ES-I3 (cell line): ENCODE measurements at regions not wholly inside any gene's neighbourhood (a gene's known extent, or its start where the extent isn't known, plus 50 kb on each side); places are given as distances from the start of the nearest gene placed in this dataset.

ENCODE experiments used
- H3K36me3 ChIP-seq: 2 replicates; pipeline ENCODE4 v1.6.1; 2013; ENCODE audit warnings: mild to moderate bottlenecking, low read length, control low read depth, moderate library complexity; ENCODE audit not compliant: insufficient read depth
- H3K4me1 ChIP-seq: 2 replicates; pipeline ENCODE4 v1.6.1; 2013; ENCODE audit warnings: mild to moderate bottlenecking, control low read depth, low read length; ENCODE audit not compliant: insufficient read depth
- H3K9ac ChIP-seq: 2 replicates; pipeline ENCODE4 v1.6.1; 2013; ENCODE audit warnings: low read depth, mild to moderate bottlenecking, low read length, moderate library complexity
- H3K9me3 ChIP-seq: 2 replicates; pipeline ENCODE4 v1.6.1; 2013; ENCODE audit warnings: mild to moderate bottlenecking, low read length, moderate library complexity; ENCODE audit not compliant: control insufficient read depth, insufficient read depth

GRCh38 chr6:170101281-170102035, 189.4 kb downstream of the DLL1 start:
- H3K4me1 ChIP-seq, result no peaks in the 10 kb centered on the region
- no peaks in the 10 kb centered on the region for H3K9me3 ChIP-seq
- no peak overlapping the region for H3K9ac ChIP-seq
- H3K36me3 ChIP-seq, result no peaks in the 10 kb centered on the region

- Histone ChIP-seq H3K9ac (no peak overlapping the region), H3K36me3 (no peaks in the 10 kb centered on the region), H3K9me3 (no peaks in the 10 kb centered on the region), H3K4me1 (no peaks in the 10 kb centered on the region)
These were observed 190.8 kb downstream of the DLL1 start for GRCh38 chr6:170100046-170100445.

DNA sequence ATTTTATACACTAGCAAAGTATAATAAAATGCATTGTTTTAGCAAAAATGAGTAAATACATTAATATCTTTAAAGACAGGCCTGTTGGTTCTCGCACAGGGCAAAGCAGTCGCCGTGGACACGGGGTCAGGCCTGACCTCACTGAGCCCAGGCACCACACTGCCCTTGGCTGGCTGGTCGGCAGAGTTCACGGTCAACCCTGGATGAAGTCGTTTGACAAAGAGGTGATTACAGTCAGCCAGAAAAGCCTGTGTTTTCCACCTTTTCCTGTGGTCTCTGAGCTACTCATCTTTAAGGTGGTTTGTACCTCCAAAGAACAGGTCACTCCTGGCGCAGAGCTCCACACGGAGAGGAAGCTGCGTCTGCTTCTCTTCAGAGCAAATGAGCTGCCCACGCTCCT, 191.5 kb downstream of the DLL1 start:
- Histone ChIP-seq H3K9me3 (no peaks in the 10 kb centered on the region), H3K4me1 (no peaks in the 10 kb centered on the region), H3K9ac (no peak overlapping the region), H3K36me3 (no peaks in the 10 kb centered on the region)

DNA sequence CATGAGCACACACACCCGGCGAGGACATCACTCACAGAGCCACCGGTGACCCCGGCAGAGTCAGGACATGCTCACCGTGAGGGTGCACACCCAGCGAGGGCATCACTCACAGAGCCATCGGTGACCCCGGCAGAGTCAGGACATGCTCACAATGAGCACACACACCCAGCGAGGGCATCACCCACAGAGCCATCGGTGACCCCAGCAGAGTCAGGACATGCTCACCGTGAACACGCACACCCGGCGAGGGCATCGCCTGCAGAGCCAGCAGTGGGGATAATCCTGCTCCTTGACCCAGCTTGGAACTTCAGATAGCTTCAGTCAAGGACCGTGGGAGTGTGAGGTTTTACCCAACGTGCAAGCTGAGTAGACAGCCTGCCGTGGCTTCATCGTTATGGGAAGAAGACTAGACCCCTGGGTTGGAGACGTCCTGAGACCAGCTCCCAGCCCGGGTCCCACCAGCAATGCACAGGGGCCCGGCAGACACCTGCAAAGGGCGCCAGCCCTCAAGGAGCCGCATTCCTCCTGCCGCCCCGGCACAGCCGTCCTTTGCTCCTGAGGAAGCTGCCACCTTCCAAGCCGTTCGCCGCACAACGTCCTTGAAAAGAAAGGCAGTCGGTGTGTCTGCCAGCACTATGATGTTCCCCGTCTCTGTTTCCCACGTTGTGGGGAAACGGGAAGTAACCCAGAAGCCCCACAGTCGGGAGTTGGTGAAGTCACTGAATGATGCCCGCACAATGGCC, 192.3 kb downstream of the DLL1 start:
- Histone ChIP-seq H3K4me1 (no peaks in the 10 kb centered on the region), H3K9ac (no peak overlapping the region), H3K9me3 (no peaks in the 10 kb centered on the region), H3K36me3 (no peaks in the 10 kb centered on the region)

DNA sequence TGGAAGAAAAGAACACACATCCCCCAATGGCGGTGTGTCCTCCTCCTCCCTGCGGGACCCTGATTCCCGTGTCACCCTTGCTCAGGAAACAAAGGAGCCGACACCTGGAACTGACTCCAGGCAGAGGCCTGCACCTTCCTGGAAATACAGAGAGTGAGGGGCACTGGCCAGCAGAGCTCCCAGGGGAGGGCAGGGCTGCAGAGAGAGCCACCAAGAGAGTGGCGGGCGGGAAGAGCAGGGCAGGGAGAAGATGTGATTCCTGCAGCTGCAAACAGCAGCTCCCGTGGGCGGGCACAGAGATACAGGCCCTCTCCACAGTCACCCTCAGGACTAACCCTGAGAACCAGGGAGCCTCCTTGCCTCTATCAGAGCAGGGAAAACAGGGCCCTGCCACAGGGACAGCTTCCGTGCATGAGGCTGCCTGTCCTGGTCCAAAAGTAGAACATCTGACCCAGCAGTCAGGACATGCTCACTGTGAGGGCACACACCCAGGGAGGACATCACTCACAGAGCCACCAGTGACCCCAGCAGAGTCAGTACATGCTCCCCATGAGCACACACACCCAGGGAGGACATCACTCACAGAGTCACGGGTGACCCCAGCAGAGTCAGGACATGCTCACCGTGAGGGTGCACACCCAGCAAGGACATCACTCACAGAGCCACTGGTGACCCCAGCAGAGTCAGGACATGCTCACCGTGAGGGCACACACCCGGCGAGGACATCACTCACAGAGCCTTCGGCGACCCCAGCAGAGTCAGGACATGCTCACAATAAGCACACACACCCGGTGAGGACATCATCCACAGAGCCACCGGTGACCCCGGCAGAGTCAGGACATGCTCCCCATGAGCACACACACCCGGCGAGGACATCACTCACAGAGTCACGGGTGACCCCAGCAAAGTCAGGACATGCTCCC, 193.1 kb downstream of the DLL1 start:
- Histone ChIP-seq H3K4me1 (no peaks in the 10 kb centered on the region), H3K36me3 (no peaks in the 10 kb centered on the region), H3K9ac (no peak overlapping the region), H3K9me3 (no peaks in the 10 kb centered on the region)

DNA sequence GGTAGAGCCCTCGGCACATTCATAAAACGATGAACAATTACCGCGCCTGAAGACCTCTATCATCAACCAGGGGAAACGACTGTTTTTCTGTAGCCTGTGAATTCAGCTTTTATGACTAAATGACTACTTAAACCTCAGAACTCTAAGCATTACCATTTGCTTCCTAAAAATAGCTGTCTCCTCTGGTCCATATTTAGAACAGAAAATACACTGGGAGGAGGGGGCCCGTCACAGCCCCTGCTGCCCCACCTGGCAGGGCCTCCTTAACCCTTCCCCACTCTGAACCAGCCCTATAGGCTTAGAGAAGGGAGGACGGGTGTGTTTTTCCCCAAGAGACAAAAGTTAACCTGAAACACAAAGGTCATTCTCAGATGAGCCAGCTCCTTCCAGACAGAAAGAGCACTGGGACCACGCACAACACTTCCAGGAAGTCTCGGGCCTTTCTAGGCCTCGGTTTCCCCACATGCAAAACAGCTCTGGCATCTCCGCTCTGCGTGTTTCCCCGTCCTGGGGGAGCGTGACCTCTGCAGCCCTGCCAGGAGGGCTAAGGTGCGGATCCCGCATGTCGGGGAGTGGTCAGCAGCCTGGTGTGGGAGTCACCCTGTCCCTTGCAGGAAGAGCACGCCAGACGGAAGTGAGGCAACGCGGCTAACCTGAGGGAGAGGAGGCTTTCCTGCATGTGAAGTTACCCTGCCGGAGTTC, 193.9 kb downstream of the DLL1 start:
- Histone ChIP-seq H3K4me1 (no peaks in the 10 kb centered on the region), H3K36me3 (no peaks in the 10 kb centered on the region), H3K9ac (no peak overlapping the region), H3K9me3 (no peaks in the 10 kb centered on the region)

DNA sequence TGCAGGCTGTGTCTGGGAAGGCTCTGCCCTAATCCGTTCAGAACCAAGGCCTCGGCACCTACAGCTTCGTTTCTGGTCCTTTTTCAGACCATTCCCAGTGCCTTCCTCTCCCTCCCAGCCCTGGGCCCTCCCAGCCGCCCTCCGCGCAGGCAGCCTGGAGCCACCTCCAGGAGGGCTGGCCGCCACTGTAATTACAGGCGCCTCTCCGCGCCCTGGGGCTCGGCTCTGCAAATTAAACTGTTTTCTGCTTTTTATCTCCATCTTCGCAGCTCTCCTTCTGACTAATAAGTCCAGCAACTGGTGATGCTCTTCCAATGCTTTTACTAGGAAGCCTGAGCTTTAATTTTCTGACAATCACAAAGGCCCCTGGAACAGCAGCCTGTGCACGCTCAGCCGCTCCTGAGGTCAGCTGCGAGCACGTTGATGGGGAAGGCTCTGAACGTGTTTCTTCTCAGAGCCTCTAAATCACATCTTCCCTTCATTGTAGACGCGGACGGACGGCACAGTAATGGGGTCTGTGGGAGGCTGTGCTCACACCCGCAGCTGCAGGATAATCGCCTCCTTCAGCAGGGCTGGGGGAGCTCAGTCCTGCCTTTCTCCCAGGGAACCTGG, 194.6 kb downstream of the DLL1 start:
- no peak overlapping the region for H3K9ac ChIP-seq
- H3K36me3 ChIP-seq, result no peaks in the 10 kb centered on the region
- no peaks in the 10 kb centered on the region for H3K4me1 ChIP-seq
- H3K9me3 ChIP-seq, result no peaks in the 10 kb centered on the region

- Histone ChIP-seq H3K9me3 (no peaks in the 10 kb centered on the region), H3K4me1 (no peaks in the 10 kb centered on the region), H3K9ac (no peak overlapping the region), H3K36me3 (no peaks in the 10 kb centered on the region)
These were observed 195.5 kb downstream of the DLL1 start for GRCh38 chr6:170095273-170095981.

DNA sequence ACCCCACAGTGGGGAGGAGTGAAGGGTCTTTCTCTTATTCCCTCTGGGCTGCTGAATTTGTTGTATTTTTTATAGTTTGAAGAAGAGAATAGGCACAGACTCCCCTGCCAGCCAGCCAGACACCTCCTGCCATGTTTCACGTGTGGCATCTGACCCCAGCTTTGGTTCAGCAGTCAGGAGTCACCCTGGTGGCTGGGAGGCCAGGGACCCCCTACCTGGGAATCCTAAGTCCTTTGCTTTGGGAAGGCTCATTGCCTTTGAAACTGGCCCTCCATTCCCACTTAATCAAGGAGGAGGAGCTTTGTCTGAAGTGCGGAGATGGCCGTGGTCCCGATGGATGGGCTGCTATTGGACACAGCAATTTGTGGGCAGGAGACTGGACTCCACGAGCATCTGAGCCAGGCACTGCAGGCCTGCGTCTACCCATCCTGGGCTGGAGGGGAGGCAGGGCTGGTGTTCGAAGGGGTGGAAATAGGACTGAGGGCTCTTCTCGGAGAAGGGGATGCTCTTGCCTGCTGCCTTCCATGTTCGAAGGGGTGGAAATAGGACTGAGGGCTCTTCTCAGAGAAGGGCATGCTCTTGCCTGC, 196.1 kb downstream of the DLL1 start:
- no peaks in the 10 kb centered on the region for H3K9me3 ChIP-seq
- H3K36me3 ChIP-seq, result no peaks in the 10 kb centered on the region
- H3K4me1 ChIP-seq, result no peaks in the 10 kb centered on the region
- no peak overlapping the region for H3K9ac ChIP-seq

GRCh38 chr6:170093658-170094596, 197.0 kb downstream of the DLL1 start:
- Histone ChIP-seq H3K36me3 (no peaks in the 10 kb centered on the region), H3K9me3 (no peaks in the 10 kb centered on the region), H3K9ac (no peak overlapping the region), H3K4me1 (no peaks in the 10 kb centered on the region)

GRCh38 chr6:170093276-170093657, 197.6 kb downstream of the DLL1 start:
- Histone ChIP-seq H3K4me1 (no peaks in the 10 kb centered on the region), H3K36me3 (no peaks in the 10 kb centered on the region), H3K9me3 (no peaks in the 10 kb centered on the region), H3K9ac (no peak overlapping the region)

- Histone ChIP-seq H3K9me3 (no peaks in the 10 kb centered on the region), H3K4me1 (no peaks in the 10 kb centered on the region), H3K9ac (no peak overlapping the region), H3K36me3 (no peaks in the 10 kb centered on the region)
These were observed 198.1 kb downstream of the DLL1 start for GRCh38 chr6:170092826-170093225.
